HG03135 (cell line): ENCODE measurements at regions not wholly inside any gene's neighbourhood (a gene's known extent, or its start where the extent isn't known, plus 50 kb on each side); places are given as distances from the start of the nearest gene placed in this dataset.
"Not testable (repeated sequence)": the region's sequence is repeated elsewhere in the genome, so short reads cannot be mapped to it uniquely, and the experiment has no call there.

ENCODE experiments used
- ATAC-seq: cut with Tn5 transposase; IDR thresholded peaks from one replicate; pipeline ENCODE4 v1.9.1; 2021; ENCODE audit warnings: mild to moderate bottlenecking, moderate library complexity; ENCODE audit not compliant: unreplicated experiment

GRCh38 chr4:11687727-11688126 lies 259.0 kb upstream of the HS3ST1 start:
- ATAC-seq: no peak

- ATAC-seq: no peak
Measured at GRCh38 chr4:11685481-11685880, 256.8 kb upstream of the HS3ST1 start.

- ATAC-seq: no peak
Measured at GRCh38 chr4:11675051-11675800, 246.5 kb upstream of the HS3ST1 start.

GRCh38 chr4:11670304-11670703 lies 241.6 kb upstream of the HS3ST1 start:
- no peak for ATAC-seq

- ATAC-seq: no peak
Measured at GRCh38 chr4:11669156-11669555, 240.5 kb upstream of the HS3ST1 start.

- ATAC-seq: no peak
Measured at GRCh38 chr4:11663114-11663513, 234.4 kb upstream of the HS3ST1 start.

- no peak for ATAC-seq
Measured at GRCh38 chr4:11650801-11651596, 222.3 kb upstream of the HS3ST1 start.

- no peak for ATAC-seq
Measured at GRCh38 chr4:11647433-11647832, 218.7 kb upstream of the HS3ST1 start.

- not testable (repeated sequence) for ATAC-seq
Measured at GRCh38 chr4:11643081-11643480, 214.4 kb upstream of the HS3ST1 start.

- no peak for ATAC-seq
Measured at GRCh38 chr4:11640584-11640983, 211.9 kb upstream of the HS3ST1 start.

- ATAC-seq: no peak
Measured at GRCh38 chr4:11636551-11636950, 207.9 kb upstream of the HS3ST1 start.

- ATAC-seq: no peak
Measured at GRCh38 chr4:11636031-11636430, 207.3 kb upstream of the HS3ST1 start.

- ATAC-seq: no peak
Measured at GRCh38 chr4:11635342-11635741, 206.6 kb upstream of the HS3ST1 start.

GRCh38 chr4:11634283-11634682 lies 205.6 kb upstream of the HS3ST1 start:
- ATAC-seq: no peak

- no peak for ATAC-seq
Measured at GRCh38 chr4:11633430-11633829, 204.7 kb upstream of the HS3ST1 start.

GRCh38 chr4:11632483-11632882 lies 203.8 kb upstream of the HS3ST1 start:
- no peak for ATAC-seq

GRCh38 chr4:11632025-11632424 lies 203.3 kb upstream of the HS3ST1 start:
- no peak for ATAC-seq

GRCh38 chr4:11631416-11631815 lies 202.7 kb upstream of the HS3ST1 start:
- ATAC-seq: no peak

GRCh38 chr4:11628093-11628725 lies 199.5 kb upstream of the HS3ST1 start:
- ATAC-seq: no peak

GRCh38 chr4:11626066-11626465 lies 197.4 kb upstream of the HS3ST1 start:
- no peak for ATAC-seq

GRCh38 chr4:11625211-11625610 lies 196.5 kb upstream of the HS3ST1 start:
- ATAC-seq: no peak

- ATAC-seq: no peak
Measured at GRCh38 chr4:11624370-11624769, 195.7 kb upstream of the HS3ST1 start.
